T-helper 1 cell treated with Interleukin-12 subunit alpha and Interleukin-12 subunit beta and Interleukin-4 antibody, amounts not matched to agents 30 ng/mL and 1 ng/mL, for 36 hours (primary cell): ENCODE measurements at regions not wholly inside any gene's neighbourhood (a gene's known extent, or its start where the extent isn't known, plus 50 kb on each side); places are given as distances from the start of the nearest gene placed in this dataset.

Source experiments
- intact Hi-C: fragments of 100-400 bp; cut with micrococcal nuclease; formaldehyde crosslinking; loops from one replicate; pipeline ENCODE4 v1.15.1; 2024

- intact Hi-C loops: no loop called here
Measured at GRCh38 chr6:150651808-150652470, 52.3 kb downstream of the PLEKHG1 start.

- intact Hi-C loops: no loop called here
Measured at GRCh38 chr6:150652848-150653613, 53.3 kb downstream of the PLEKHG1 start.

GRCh38 chr6:150654608-150655007 is 54.9 kb downstream of the PLEKHG1 start:
- intact Hi-C loops: no loop called here

- intact Hi-C loops: no loop called here
Measured at GRCh38 chr6:150656156-150656555, 56.5 kb downstream of the PLEKHG1 start.

- intact Hi-C loops: no loop called here
Measured at GRCh38 chr6:150658421-150658820, 58.7 kb downstream of the PLEKHG1 start.

GRCh38 chr6:150659046-150659763 is 59.5 kb downstream of the PLEKHG1 start:
- intact Hi-C loops: no loop called here

- intact Hi-C loops: no loop called here
Measured at GRCh38 chr6:150661216-150662007, 61.7 kb downstream of the PLEKHG1 start.

GRCh38 chr6:150662814-150663213 is 63.1 kb downstream of the PLEKHG1 start:
- intact Hi-C loops: no loop called here

- intact Hi-C loops: no loop called here
Measured at GRCh38 chr6:150664091-150664490, 64.4 kb downstream of the PLEKHG1 start.

GRCh38 chr6:150666071-150666470 is 66.4 kb downstream of the PLEKHG1 start:
- intact Hi-C loops: no loop called here

- intact Hi-C loops: no loop called here
Measured at GRCh38 chr6:150667359-150667758, 67.7 kb downstream of the PLEKHG1 start.

- intact Hi-C loops: no loop called here
Measured at GRCh38 chr6:150667977-150668716, 68.5 kb downstream of the PLEKHG1 start.

GRCh38 chr6:150668900-150669302 is 69.2 kb downstream of the PLEKHG1 start:
- intact Hi-C loops: no loop called here

GRCh38 chr6:150670311-150670710 is 70.6 kb downstream of the PLEKHG1 start:
- intact Hi-C loops: no loop called here

GRCh38 chr6:150672800-150673199 is 73.1 kb downstream of the PLEKHG1 start:
- intact Hi-C loops: no loop called here

- intact Hi-C loops: no loop called here
Measured at GRCh38 chr6:150673720-150674346, 74.1 kb downstream of the PLEKHG1 start.

- intact Hi-C loops: no loop called here
Measured at GRCh38 chr6:150676344-150676743, 76.7 kb downstream of the PLEKHG1 start.

- intact Hi-C loops: no loop called here
Measured at GRCh38 chr6:150676772-150677171, 77.1 kb downstream of the PLEKHG1 start.

- intact Hi-C loops: no loop called here
Measured at GRCh38 chr6:150680510-150680909, 80.8 kb downstream of the PLEKHG1 start.
